ENCODE measurements at regions not wholly inside any gene's neighbourhood (a gene's known extent, or its start where the extent isn't known, plus 50 kb on each side); places are given as distances from the start of the nearest gene placed in this dataset.
"Not testable (repeated sequence)": the region's sequence is repeated elsewhere in the genome, so short reads cannot be mapped to it uniquely, and the experiment has no call there.

DNA sequence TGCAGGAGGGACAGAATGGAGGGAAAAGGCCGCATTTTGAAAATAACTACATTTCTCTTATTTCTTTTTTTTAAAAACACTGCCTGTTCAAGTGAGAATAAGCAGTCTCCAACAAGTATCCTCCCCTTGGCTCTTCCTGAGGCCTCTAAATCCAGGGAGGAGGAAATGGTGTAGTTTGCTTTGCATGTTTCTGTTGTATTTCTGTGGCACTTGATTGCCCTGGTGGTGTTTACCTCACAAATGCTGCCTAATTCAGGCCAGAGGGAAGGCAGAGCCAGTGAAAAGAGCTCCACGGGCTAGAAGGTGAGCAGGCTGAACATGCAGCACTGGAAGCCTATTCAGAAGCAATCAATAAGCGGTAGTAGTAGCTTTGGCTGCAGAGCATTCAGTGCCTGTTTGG is 149.3 kb upstream of the ATP11B start:
- in situ Hi-C loops (cut with MboI; ENCODE audit: low pct_unique_long_range_greater_than_20kb, low sequenced_read_pairs): no loop called here
- DNase-seq: no peak

DNA sequence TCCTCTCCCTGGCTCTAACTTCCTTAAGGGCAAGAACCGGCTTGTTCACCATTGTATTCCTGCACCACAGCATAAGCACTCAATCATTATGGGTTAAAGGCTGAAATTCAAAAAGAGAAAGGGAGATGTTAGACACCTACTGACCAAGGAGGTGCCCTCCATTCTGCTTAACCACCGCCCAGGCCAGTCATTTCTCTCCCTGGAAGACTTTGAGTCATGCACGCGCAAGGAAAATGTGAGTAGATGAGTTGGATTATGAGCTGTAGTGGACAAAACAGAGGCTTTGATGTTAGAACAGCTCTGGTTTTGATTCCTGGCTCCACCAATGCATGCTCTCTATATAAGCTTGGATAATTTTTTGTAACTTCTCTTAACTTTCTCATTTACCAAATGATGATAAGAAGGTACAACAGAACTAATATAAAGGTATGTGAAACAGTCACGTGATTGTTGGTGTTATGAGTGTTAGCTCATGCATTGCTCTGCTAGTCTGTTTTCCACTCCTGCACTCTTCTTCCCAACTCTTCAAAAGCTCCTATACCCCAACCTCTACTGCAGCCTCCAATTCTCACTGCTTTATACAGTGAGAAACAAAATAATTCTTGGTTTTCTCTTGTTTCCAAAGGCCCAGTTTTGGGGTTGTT is 148.4 kb upstream of the ATP11B start:
- DNase-seq: no peak
- in situ Hi-C loops (cut with MboI; ENCODE audit: low pct_unique_long_range_greater_than_20kb, low sequenced_read_pairs): no loop called here

DNA sequence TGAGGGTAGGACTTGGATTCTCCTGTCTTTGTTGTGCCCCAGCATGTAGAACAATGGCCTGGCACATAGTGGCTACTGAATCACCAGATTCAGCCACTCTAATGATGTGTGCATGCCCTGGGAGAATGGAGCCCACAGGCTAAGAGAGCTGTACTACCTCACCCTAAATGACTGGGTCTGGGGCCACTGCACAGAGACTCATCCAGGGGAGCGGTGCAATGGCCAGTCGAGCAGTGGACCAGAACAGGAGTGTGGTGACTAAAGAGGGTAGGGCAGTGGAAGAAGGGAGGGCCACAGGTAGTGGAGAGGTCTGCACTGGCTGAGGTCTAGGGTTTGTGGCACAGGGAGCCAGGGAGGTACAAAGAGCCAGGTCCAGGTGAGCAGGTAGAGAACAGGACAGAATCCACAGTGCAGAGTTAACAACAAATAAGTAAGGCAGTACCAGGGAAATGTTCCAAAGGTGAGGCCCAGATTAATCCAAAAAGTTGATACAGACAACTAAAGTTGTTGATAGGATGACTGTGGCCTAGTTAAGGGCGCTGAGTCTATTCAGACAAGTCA is 142.7 kb upstream of the ATP11B start:
- DNase-seq: no peak
- in situ Hi-C loops (cut with MboI; ENCODE audit: low pct_unique_long_range_greater_than_20kb, low sequenced_read_pairs): no loop called here

DNA sequence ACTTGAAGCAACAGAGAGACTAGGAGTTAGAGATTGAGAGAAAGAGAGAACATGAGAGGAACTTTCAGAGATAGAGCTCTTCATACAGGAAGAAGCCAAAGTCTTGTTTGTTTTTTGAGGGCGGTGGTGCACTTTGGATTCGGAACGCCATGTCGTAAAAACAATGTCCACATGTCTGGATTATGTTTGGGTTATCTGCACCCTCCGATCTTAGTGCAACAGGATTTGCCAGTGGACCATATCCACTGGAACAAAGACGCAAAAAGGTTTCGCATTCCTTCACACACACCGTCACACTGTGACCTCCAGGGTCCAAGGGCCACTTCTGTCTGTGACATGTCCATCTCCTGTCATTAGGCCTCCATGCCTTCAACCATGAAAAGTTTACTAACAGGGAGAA is 141.8 kb upstream of the ATP11B start:
- in situ Hi-C loops (cut with MboI; ENCODE audit: low pct_unique_long_range_greater_than_20kb, low sequenced_read_pairs): no loop called here
- no peak for DNase-seq

DNA sequence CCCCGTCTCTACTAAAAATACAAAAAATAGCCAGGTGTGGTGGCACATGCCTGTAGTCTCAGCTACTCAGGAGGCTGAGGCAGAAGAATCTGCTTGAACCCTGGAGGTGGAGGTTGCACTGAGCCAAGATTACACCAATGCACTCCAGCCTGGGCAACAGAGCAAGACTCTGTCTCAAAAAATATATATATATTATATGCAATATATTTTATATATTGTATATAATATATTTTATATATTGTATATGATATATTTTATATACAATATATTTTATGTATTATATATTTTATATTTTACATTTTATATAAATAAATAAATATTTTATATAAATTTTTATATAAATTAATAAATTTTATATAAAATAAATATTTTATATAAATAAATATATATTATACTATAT is 140.2 kb upstream of the ATP11B start:
- in situ Hi-C loops (cut with MboI; ENCODE audit: low pct_unique_long_range_greater_than_20kb, low sequenced_read_pairs); DNase-seq: not testable (repeated sequence)

- DNase-seq: no peak
- in situ Hi-C loops (cut with MboI; ENCODE audit: low pct_unique_long_range_greater_than_20kb, low sequenced_read_pairs): no loop called here
Observed at GRCh38 chr3:182668541-182668940, 124.8 kb upstream of the ATP11B start.

- DNase-seq: no peak
- in situ Hi-C loops (cut with MboI; ENCODE audit: low pct_unique_long_range_greater_than_20kb, low sequenced_read_pairs): no loop called here
Observed at GRCh38 chr3:182668974-182669373, 124.3 kb upstream of the ATP11B start.

DNA sequence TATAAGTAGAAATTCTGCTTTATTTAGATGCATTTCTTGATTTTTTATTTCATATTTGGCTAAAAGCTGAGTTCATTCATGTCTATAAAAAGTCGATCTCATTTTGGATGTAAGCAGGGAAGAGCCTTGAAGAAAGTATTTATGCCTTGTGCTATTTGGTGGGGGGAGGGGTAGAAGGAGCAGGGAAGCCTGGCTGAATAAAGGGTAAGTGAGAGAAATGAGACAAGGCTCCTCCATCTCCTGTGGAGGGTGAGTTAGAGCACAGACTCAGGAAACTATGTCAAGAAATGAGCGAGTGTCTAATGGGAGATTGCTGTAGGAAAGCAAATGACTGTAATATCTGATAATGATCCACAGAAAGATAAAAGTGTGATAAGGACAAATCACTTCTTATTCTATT is 121.8 kb upstream of the ATP11B start:
- in situ Hi-C loops (cut with MboI; ENCODE audit: low pct_unique_long_range_greater_than_20kb, low sequenced_read_pairs): no loop called here
- DNase-seq: no peak

- in situ Hi-C loops (cut with MboI; ENCODE audit: low pct_unique_long_range_greater_than_20kb, low sequenced_read_pairs): no loop called here
- no peak for DNase-seq
Observed at GRCh38 chr3:182671942-182672341, 121.4 kb upstream of the ATP11B start.

GRCh38 chr3:182673336-182673735 is 120.0 kb upstream of the ATP11B start:
- in situ Hi-C loops (cut with MboI; ENCODE audit: low pct_unique_long_range_greater_than_20kb, low sequenced_read_pairs): no loop called here
- no peak for DNase-seq

- DNase-seq: peak; percentile 30
- in situ Hi-C loops (cut with MboI; ENCODE audit: low pct_unique_long_range_greater_than_20kb, low sequenced_read_pairs): no loop called here
Observed at GRCh38 chr3:182682263-182683241, 110.8 kb upstream of the ATP11B start.

- DNase-seq: peak; percentile 76
- in situ Hi-C loops (cut with MboI; ENCODE audit: low pct_unique_long_range_greater_than_20kb, low sequenced_read_pairs): no loop called here
Observed at GRCh38 chr3:182683453-182683852, 109.9 kb upstream of the ATP11B start.

DNA sequence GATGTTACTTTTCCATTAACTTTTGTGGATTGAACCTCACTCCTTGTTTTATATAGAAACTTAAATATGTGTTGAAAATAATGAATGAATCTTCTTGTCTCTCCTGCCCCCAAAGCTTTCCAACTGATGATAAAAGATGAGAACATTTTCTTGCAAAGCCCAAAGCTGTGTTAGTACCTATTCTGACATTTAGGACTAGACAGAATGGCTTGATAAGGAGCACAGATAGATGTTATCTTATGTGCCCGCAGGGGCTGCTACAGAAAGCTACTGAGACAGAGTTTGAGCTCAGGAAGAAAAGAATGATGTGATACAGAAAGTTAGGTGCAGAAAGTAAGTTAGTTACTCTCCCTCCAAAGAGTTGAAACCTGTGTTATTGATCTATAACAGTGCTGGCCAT is 109.4 kb upstream of the ATP11B start:
- DNase-seq: no peak
- in situ Hi-C loops (cut with MboI; ENCODE audit: low pct_unique_long_range_greater_than_20kb, low sequenced_read_pairs): no loop called here

DNA sequence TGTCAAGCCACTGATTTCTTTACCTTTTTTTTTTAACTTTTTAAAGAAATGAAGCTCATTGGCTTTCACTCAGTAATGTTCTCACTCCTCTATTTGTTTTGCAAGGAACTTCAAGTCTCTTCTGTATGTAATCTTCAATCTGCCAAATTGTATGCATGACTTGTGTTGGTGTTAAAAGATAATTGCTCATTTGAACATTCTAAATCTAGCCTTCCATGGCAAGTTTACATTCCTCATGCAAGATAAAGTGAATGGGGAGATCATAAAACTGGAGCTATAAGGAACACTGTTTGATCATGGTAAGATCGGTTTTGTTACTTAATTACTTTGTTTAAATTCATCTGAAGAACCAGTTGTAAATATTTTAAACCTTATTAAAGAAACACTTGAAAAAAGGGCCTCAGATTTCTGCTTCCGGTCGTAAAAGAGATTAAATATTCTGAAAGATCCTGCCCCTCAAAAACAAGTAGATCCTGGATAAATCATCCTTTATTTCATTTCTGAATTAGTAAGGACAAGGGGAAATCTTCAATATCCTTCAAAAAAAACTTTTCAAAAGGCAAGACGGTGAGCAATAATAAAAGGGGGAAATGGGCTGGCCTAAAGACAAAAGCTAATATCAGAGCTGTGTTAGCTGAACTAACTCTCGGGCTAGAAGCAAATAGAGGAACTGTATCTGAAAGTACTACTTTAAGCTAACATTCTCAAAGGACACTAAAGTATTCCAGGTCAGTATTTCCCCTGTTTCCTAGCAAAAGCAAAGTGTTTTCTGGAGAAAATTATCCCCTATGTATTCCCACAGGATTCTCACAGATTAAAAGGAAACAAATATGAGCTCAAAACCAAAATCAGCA is 107.0 kb upstream of the ATP11B start:
- no peak for DNase-seq
- in situ Hi-C loops (cut with MboI; ENCODE audit: low pct_unique_long_range_greater_than_20kb, low sequenced_read_pairs): no loop called here

DNA sequence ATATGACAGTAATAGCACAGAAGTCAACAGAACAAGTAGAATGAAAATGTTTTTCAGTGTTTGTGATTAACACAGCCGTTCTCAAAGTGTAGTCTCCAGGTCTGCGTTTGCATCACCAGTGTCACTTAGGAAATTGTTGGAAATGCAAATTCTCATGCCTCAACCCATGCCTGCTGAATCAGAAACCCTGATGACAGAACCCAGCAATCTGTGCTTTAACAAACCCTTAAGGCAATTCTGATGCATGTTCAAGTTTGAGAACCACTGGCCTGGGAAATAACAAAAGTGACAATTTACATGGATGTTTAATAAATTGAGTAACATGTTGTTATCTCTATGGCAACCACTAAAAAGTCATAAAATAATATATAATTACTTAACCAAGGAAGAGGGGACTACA is 103.1 kb upstream of the ATP11B start:
- no peak for DNase-seq
- in situ Hi-C loops (cut with MboI; ENCODE audit: low pct_unique_long_range_greater_than_20kb, low sequenced_read_pairs): no loop called here

GRCh38 chr3:182692021-182692420 is 101.3 kb upstream of the ATP11B start:
- no peak for DNase-seq
- in situ Hi-C loops (cut with MboI; ENCODE audit: low pct_unique_long_range_greater_than_20kb, low sequenced_read_pairs): no loop called here

DNA sequence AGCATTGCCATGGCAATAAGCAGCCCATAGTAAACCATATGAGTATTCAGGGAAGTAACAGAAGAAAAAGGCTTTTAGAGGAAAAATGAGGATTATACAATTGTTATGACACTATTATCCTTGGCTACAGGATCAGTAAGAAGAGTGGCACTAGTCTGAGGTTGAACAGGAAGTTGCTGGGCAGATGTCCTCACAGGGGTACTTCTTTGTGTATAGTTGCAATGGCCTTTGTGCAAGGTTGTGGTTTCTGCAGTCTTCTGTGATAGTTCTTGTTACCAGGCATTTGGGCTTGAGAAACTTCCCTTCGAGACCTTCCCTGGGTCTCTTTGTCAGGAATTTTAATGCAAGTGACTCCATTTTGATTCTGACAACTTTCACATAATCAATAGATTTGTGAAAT is 100.6 kb upstream of the ATP11B start:
- in situ Hi-C loops (cut with MboI; ENCODE audit: low pct_unique_long_range_greater_than_20kb, low sequenced_read_pairs): no loop called here
- peak; percentile 22 for DNase-seq

DNA sequence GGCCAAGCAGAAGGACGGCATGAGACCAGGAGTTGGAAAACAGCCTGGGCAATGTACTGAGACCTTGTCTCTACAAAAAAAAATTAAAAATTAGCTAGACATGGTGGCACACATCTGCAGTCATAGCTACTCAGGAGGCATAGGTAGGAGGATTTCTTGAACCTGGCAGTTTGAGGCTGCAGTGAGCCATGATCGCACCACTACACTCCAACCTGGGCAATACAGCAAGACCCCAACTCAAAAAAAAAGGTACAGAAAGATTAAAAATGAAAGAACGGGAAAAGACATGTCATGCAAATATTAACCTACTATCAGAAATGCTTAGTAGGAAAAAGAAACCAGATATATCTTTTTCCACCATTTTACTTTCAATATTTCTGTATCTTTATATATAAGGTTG is 99.6 kb upstream of the ATP11B start:
- no peak for DNase-seq
- in situ Hi-C loops (cut with MboI; ENCODE audit: low pct_unique_long_range_greater_than_20kb, low sequenced_read_pairs): no loop called here

GRCh38 chr3:182696916-182697315 is 96.4 kb upstream of the ATP11B start:
- in situ Hi-C loops (cut with MboI; ENCODE audit: low pct_unique_long_range_greater_than_20kb, low sequenced_read_pairs): no loop called here
- no peak for DNase-seq

All from KBM-7 (cell line).